ENCODE measurements at regions not wholly inside any gene's neighbourhood (a gene's known extent, or its start where the extent isn't known, plus 50 kb on each side); places are given as distances from the start of the nearest gene placed in this dataset.

DNA sequence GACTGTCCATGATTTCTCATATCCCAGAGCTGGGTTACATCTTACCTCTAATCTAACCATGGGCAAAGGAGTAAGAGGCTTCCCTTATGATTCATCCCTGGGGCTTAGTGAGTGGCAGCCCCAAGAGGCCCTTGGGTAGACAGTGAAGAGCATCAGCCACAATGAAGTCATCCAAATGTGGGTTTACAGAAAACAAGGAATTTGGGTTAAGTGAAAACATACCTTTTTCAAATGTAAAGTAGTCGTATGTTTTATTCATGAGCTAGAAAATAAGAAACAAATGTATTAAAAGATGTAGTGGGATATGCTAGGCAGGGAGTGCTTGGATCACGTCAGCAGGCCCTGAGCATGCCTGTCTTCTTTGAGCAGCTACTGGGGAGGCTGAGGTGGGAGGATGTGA is 54.0 kb upstream of the ELK3 start:
- Histone ChIP-seq H3K4me1 (peaks cover 6 to 36% of the 10 kb centered on the region in 2 donors), H3K27ac (no peak overlapping the region), H3K27me3 (no peaks in the 10 kb centered on the region), H3K9me3 (no peaks in the 10 kb centered on the region), H3K36me3 (no peaks in the 10 kb centered on the region), H3K4me3 (no peak overlapping the region)
- TF ChIP-seq, protein P1, sequence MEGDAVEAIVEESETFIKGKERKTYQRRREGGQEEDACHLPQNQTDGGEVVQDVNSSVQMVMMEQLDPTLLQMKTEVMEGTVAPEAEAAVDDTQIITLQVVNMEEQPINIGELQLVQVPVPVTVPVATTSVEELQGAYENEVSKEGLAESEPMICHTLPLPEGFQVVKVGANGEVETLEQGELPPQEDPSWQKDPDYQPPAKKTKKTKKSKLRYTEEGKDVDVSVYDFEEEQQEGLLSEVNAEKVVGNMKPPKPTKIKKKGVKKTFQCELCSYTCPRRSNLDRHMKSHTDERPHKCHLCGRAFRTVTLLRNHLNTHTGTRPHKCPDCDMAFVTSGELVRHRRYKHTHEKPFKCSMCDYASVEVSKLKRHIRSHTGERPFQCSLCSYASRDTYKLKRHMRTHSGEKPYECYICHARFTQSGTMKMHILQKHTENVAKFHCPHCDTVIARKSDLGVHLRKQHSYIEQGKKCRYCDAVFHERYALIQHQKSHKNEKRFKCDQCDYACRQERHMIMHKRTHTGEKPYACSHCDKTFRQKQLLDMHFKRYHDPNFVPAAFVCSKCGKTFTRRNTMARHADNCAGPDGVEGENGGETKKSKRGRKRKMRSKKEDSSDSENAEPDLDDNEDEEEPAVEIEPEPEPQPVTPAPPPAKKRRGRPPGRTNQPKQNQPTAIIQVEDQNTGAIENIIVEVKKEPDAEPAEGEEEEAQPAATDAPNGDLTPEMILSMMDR (IDR thresholded peaks at IDR 0.05) = no peak
- ATAC-seq = no peak
- intact Hi-C loops (cut with DNase I) = no loop called here
- no peak for DNase-seq

DNA sequence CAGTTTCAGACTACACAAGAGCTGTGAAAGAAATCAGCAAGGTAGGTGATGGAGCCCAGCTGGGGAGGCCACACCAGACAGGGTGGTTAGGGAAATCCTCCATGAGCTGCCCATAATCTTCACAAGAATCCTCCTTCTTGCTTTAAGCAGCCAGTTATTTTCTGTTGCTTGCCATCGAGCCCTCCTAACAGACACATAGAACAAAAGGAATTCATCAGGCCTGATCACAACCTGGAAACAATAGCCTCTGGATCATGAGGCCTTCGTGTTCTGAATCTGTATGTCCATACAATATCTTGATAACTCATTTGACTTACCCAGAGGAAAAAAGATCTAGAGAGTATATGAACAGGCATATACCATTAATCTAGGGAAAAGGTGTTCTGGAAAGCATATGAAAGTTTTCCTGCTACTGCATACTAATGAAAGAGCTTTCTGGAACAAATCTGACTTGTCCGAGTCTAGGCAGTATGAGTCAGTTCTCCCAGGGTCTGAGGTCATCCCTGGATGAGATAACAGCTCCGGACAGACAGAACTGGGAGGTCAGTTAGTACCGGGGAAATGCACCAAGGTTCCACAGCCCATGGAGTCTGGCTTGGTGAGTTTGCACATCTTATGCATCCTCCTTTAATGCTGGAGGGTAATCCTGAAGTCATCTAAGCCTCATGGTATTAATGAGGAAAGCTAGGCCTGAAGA is 52.8 kb upstream of the ELK3 start:
- Histone ChIP-seq H3K4me1 (peaks cover 6 to 25% of the 10 kb centered on the region in 2 donors), H3K27me3 (no peaks in the 10 kb centered on the region), H3K27ac (no peak overlapping the region), H3K9me3 (no peaks in the 10 kb centered on the region), H3K36me3 (no peaks in the 10 kb centered on the region), H3K4me3 (no peak overlapping the region)
- intact Hi-C loops (cut with DNase I) = no loop called here
- DNase-seq (no peak), ATAC-seq (peak; percentile 52)
- TF ChIP-seq, protein P1 (IDR thresholded peaks at IDR 0.05) = no peak

DNA sequence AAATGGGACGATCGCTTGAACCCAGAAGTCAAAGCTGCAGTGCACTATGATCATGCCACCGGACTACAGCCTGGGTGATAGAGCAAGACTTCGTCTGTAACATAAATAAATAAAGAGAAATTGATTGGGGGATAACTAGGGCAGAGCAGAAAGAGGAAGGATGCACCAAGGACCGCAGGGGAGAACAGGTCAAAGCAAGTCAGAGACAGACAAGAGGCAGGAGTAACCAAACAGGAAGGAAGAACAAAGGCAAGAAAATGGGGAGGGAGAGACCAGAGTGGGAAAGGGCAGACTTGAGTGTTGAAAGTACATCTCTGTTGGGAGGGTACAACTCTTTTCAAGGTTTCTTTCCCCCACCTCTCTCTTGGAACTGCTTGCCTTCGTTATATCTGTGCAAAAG is 50.8 kb upstream of the ELK3 start:
- H3K36me3 ChIP-seq = no peaks in the 10 kb centered on the region
- H3K27me3 ChIP-seq = no peaks in the 10 kb centered on the region
- no peak overlapping the region for H3K4me3 ChIP-seq
- no peaks in the 10 kb centered on the region for H3K9me3 ChIP-seq
- TF ChIP-seq, protein P1 (IDR thresholded peaks at IDR 0.05) = no peak
- peaks cover 6 to 21% of the 10 kb centered on the region in 2 donors for H3K4me1 ChIP-seq
- intact Hi-C loops (cut with DNase I) = no loop called here
- ATAC-seq (no peak), DNase-seq (no peak)
- peak overlapping the region in 1 of 2 donors; percentile 31 for H3K27ac ChIP-seq

DNA sequence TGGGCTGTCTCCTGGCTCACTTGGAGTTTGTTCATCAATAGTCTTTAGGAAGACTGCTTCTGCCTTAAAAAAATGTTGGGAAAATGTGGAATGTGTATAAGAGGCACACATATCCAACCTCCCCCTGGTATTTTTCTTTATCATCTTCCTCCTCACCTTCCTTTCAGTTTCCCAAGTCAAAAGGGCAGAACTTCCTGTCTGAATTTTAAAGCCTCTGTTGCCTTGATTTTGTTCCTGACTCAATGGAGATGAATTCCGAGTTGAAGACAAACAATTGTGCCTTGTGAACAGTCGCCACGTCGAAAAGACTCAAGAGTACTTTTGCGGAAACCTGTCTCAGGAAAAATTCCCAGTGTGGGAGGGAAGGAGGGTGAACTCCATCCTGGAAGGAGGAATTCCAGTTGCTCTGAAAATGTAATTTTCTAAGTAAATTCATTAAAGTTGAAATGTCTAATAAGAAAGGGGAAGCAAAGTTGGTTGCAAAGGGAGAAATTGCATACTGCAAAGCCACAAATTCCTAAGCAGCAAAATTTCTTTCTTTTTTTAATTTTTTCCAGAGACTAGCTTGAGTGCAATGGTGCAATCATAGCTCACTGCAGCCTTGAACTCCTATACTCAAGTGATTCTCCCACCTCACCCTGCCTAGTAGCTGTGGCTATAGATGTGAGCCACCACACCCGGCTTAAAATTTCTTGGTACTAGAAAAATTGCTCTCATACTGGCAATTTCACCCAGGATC is 50.2 kb upstream of the ELK3 start:
- DNase-seq (no peak), ATAC-seq (peak; percentile 31)
- Histone ChIP-seq H3K27me3 (no peaks in the 10 kb centered on the region), H3K36me3 (no peaks in the 10 kb centered on the region), H3K4me1 (peaks cover 6 to 21% of the 10 kb centered on the region in 2 donors), H3K9me3 (no peaks in the 10 kb centered on the region), H3K27ac (peak overlapping the region in 1 of 2 donors; percentile 31), H3K4me3 (no peak overlapping the region)
- TF ChIP-seq, protein P1 (IDR thresholded peaks at IDR 0.05) = no peak
- intact Hi-C loops (cut with DNase I) = no loop called here
